HCT116 (cell line): ENCODE measurements at regions not wholly inside any gene's neighbourhood (a gene's known extent, or its start where the extent isn't known, plus 50 kb on each side); places are given as distances from the start of the nearest gene placed in this dataset.
"Not testable (repeated sequence)": the region's sequence is repeated elsewhere in the genome, so short reads cannot be mapped to it uniquely, and the experiment has no call there.

Experiments
- CBX3 ChIP-seq: IDR thresholded peaks from 2 replicates; pipeline ENCODE4 v1.6.1; 2012; ENCODE audit warnings: low read depth
- CTCF ChIP-seq, 3 experiments: fragments of 200-600 bp in 1 of 3; sonication (generic) in 1 of 3; IDR thresholded peaks in 2 of 3; conservative IDR thresholded peaks in 1 of 3; 2 replicates each; pipeline ENCODE4 v1.5.1; 2012 to 2017; ENCODE audit warnings: low read depth in 2 of 3, low read length in 2 of 3, antibody characterized with exemption in 1 of 3, borderline replicate concordance in 1 of 3, control low read depth in 1 of 3, mild to moderate bottlenecking in 1 of 3, mixed read lengths in 1 of 3, mixed run types in 1 of 3, moderate library complexity in 1 of 3; ENCODE audit not compliant: insufficient read depth in 1 of 3
- EGR1 ChIP-seq: IDR thresholded peaks from 2 replicates; pipeline ENCODE4 v1.6.1; 2012; ENCODE audit warnings: low read depth
- MAX ChIP-seq: IDR thresholded peaks from 2 replicates; pipeline ENCODE4 v1.6.1; 2012
- POLR2A ChIP-seq: IDR thresholded peaks from 2 replicates; pipeline ENCODE4 v1.7.0; 2011; ENCODE audit warnings: borderline replicate concordance; ENCODE audit not compliant: insufficient read depth, insufficient read length; ENCODE audit errors: extremely low read depth
- SIN3A ChIP-seq: IDR thresholded peaks from 2 replicates; pipeline ENCODE4 v1.6.1; 2012; ENCODE audit warnings: low read depth
- SRF ChIP-seq: IDR thresholded peaks from 2 replicates; pipeline ENCODE4 v1.6.1; 2012; ENCODE audit warnings: low read depth
- TCF7L2 ChIP-seq: IDR thresholded peaks from 2 replicates; pipeline ENCODE4 v1.7.0; 2011; ENCODE audit warnings: borderline replicate concordance, inconsistent platforms; ENCODE audit not compliant: insufficient read depth, insufficient read length; ENCODE audit errors: extremely low read depth
- ZFX ChIP-seq: fragments of 450-650 bp; IDR thresholded peaks from 2 replicates; pipeline ENCODE4 v1.6.1; 2017

- not testable (repeated sequence) for TF ChIP-seq TCF7L2; CBX3; EGR1; CTCF (IDR thresholded peaks at IDR 0.05 in 2 of 3, conservative IDR thresholded peaks at IDR 0.05 in 1 of 3; ENCODE audit: borderline replicate concordance in 1 of 3, insufficient read depth in 1 of 3, low read depth in 2 of 3, low read length in 2 of 3); MAX; POLR2A; SRF; SIN3A; ZFX
Measured at GRCh38 chrX:3914813-3915212, 201.4 kb upstream of the PRKX start.
